Memory B cell (primary cell): ENCODE measurements at regions not wholly inside any gene's neighbourhood (a gene's known extent, or its start where the extent isn't known, plus 50 kb on each side); places are given as distances from the start of the nearest gene placed in this dataset.
"Not testable (repeated sequence)": the region's sequence is repeated elsewhere in the genome, so short reads cannot be mapped to it uniquely, and the experiment has no call there.

Source experiments
- ATAC-seq: fragments of 150-1000 bp; cut with Tn5 transposase; 2 replicates; pipeline ENCODE4 v1.10.0; 2021; ENCODE audit warnings: low read depth, mild to moderate bottlenecking, moderate library complexity
- DNase-seq, 2 donors: peaks; one replicate each; pipeline ENCODE4 v3.0.0; 2022; ENCODE audit warnings: low spot score in 2 of 2
- H3K27ac Mint-ChIP-seq: one replicate; pipeline ENCODE4 v1.8.0; 2022; ENCODE audit warnings: mild to moderate bottlenecking, moderate library complexity, mixed read lengths
- H3K27me3 Mint-ChIP-seq: one replicate; pipeline ENCODE4 v1.8.0; 2022; ENCODE audit warnings: mixed read lengths
- H3K36me3 Mint-ChIP-seq: one replicate; pipeline ENCODE4 v1.8.0; 2022; ENCODE audit warnings: mild to moderate bottlenecking, mixed read lengths
- H3K4me1 Mint-ChIP-seq: one replicate; pipeline ENCODE4 v1.8.0; 2022; ENCODE audit warnings: mixed read lengths
- H3K4me3 Mint-ChIP-seq: one replicate; pipeline ENCODE4 v1.8.0; 2022; ENCODE audit warnings: mild to moderate bottlenecking, moderate library complexity, mixed read lengths
- H3K9me3 Mint-ChIP-seq: one replicate; pipeline ENCODE4 v1.8.0; 2022; ENCODE audit warnings: mixed read lengths

- H3K36me3 Mint-ChIP-seq: no peaks in the 10 kb centered on the region
- no peak overlapping the region for H3K27ac Mint-ChIP-seq
- H3K27me3 Mint-ChIP-seq: peaks cover 11% of the 10 kb centered on the region
- DNase-seq (no peak), ATAC-seq (no peak)
- H3K4me1 Mint-ChIP-seq: no peaks in the 10 kb centered on the region
- H3K9me3 Mint-ChIP-seq: no peaks in the 10 kb centered on the region
- H3K4me3 Mint-ChIP-seq: no peak overlapping the region
Observed at GRCh38 chr4:112802780-112803179, 165.8 kb downstream of the LARP7 start.

- Mint-ChIP-seq H3K27ac (no peak overlapping the region), H3K4me1 (no peaks in the 10 kb centered on the region), H3K36me3 (no peaks in the 10 kb centered on the region), H3K27me3 (peaks cover 4% of the 10 kb centered on the region), H3K4me3 (no peak overlapping the region), H3K9me3 (no peaks in the 10 kb centered on the region)
- ATAC-seq (no peak), DNase-seq (no peak)
Observed at GRCh38 chr4:112807083-112807482, 170.1 kb downstream of the LARP7 start.

GRCh38 chr4:112808001-112808400 lies 171.1 kb downstream of the LARP7 start:
- Mint-ChIP-seq H3K27me3 (peaks cover 4% of the 10 kb centered on the region), H3K4me1 (no peaks in the 10 kb centered on the region), H3K36me3 (no peaks in the 10 kb centered on the region), H3K9me3 (no peaks in the 10 kb centered on the region), H3K27ac (no peak overlapping the region), H3K4me3 (no peak overlapping the region)
- ATAC-seq: no peak
- DNase-seq: no peak

GRCh38 chr4:112813790-112814189 lies 176.8 kb downstream of the LARP7 start:
- Mint-ChIP-seq H3K9me3 (no peaks in the 10 kb centered on the region), H3K36me3 (no peaks in the 10 kb centered on the region), H3K27ac (no peak overlapping the region), H3K4me1 (peaks cover 9% of the 10 kb centered on the region), H3K27me3 (no peaks in the 10 kb centered on the region), H3K4me3 (no peak overlapping the region)
- DNase-seq: no peak
- ATAC-seq: no peak

GRCh38 chr4:112817933-112818593 lies 181.1 kb downstream of the LARP7 start:
- peak; percentile 96 for ATAC-seq
- DNase-seq: peak; percentile 23 to 34
- Mint-ChIP-seq H3K4me1 (peaks cover 9% of the 10 kb centered on the region), H3K27ac (peak overlapping the region; percentile 90), H3K4me3 (peak overlapping the region; percentile 93), H3K9me3 (no peaks in the 10 kb centered on the region), H3K36me3 (no peaks in the 10 kb centered on the region), H3K27me3 (no peaks in the 10 kb centered on the region)

- Mint-ChIP-seq H3K9me3 (no peaks in the 10 kb centered on the region), H3K4me1 (peaks cover 9% of the 10 kb centered on the region), H3K4me3 (peak overlapping the region; percentile 93), H3K27ac (peak overlapping the region; percentile 90), H3K27me3 (no peaks in the 10 kb centered on the region), H3K36me3 (no peaks in the 10 kb centered on the region)
- DNase-seq (no peak), ATAC-seq (peak; percentile 21)
Observed at GRCh38 chr4:112818594-112818965, 181.6 kb downstream of the LARP7 start.

- Mint-ChIP-seq H3K36me3 (no peaks in the 10 kb centered on the region), H3K9me3 (no peaks in the 10 kb centered on the region), H3K4me3 (no peak overlapping the region), H3K27me3 (no peaks in the 10 kb centered on the region), H3K27ac (no peak overlapping the region), H3K4me1 (peaks cover 9% of the 10 kb centered on the region)
- no peak for ATAC-seq
- DNase-seq: no peak
Observed at GRCh38 chr4:112819729-112820128, 182.8 kb downstream of the LARP7 start.

- ATAC-seq: no peak
Observed at GRCh38 chr4:112823156-112823555, 186.2 kb downstream of the LARP7 start.

GRCh38 chr4:112823606-112824005 lies 186.7 kb downstream of the LARP7 start:
- Mint-ChIP-seq H3K27me3 (no peaks in the 10 kb centered on the region), H3K9me3 (no peaks in the 10 kb centered on the region), H3K4me3 (no peak overlapping the region), H3K36me3 (no peaks in the 10 kb centered on the region), H3K27ac (no peak overlapping the region), H3K4me1 (peaks cover under 1% of the 10 kb centered on the region)
- DNase-seq (no peak), ATAC-seq (no peak)

More at GRCh38 chr4:112823156-112823555, 186.2 kb downstream of the LARP7 start:
- H3K9me3 Mint-ChIP-seq: no peaks in the 10 kb centered on the region
- no peaks in the 10 kb centered on the region for H3K36me3 Mint-ChIP-seq
- H3K4me1 Mint-ChIP-seq: peaks cover 4% of the 10 kb centered on the region
- H3K27ac Mint-ChIP-seq: no peak overlapping the region
- no peak for DNase-seq
- H3K4me3 Mint-ChIP-seq: no peak overlapping the region
- no peaks in the 10 kb centered on the region for H3K27me3 Mint-ChIP-seq

GRCh38 chr4:112830753-112831386 lies 193.9 kb downstream of the LARP7 start:
- Mint-ChIP-seq H3K4me1 (no peaks in the 10 kb centered on the region), H3K27me3 (no peaks in the 10 kb centered on the region), H3K36me3 (no peaks in the 10 kb centered on the region), H3K9me3 (no peaks in the 10 kb centered on the region), H3K27ac (no peak overlapping the region), H3K4me3 (no peak overlapping the region)
- DNase-seq: no peak
- no peak for ATAC-seq

GRCh38 chr4:112832493-112832892 lies 195.6 kb downstream of the LARP7 start:
- peaks cover 4% of the 10 kb centered on the region for H3K36me3 Mint-ChIP-seq
- H3K4me3 Mint-ChIP-seq: no peak overlapping the region
- ATAC-seq (no peak), DNase-seq (no peak)
- H3K27me3 Mint-ChIP-seq: no peaks in the 10 kb centered on the region
- no peak overlapping the region for H3K27ac Mint-ChIP-seq
- H3K9me3 Mint-ChIP-seq: peaks cover 5% of the 10 kb centered on the region
- no peaks in the 10 kb centered on the region for H3K4me1 Mint-ChIP-seq

- H3K27ac Mint-ChIP-seq: no peak overlapping the region
- peaks cover 8% of the 10 kb centered on the region for H3K9me3 Mint-ChIP-seq
- DNase-seq: no peak
- H3K4me3 Mint-ChIP-seq: no peak overlapping the region
- H3K4me1 Mint-ChIP-seq: peaks cover 5% of the 10 kb centered on the region
- H3K36me3 Mint-ChIP-seq: peaks cover 7% of the 10 kb centered on the region
- H3K27me3 Mint-ChIP-seq: no peaks in the 10 kb centered on the region
- no peak for ATAC-seq
Observed at GRCh38 chr4:112836895-112837294, 200.0 kb downstream of the LARP7 start.

GRCh38 chr4:112838015-112838414 lies 201.1 kb downstream of the LARP7 start:
- not testable (repeated sequence) for H3K9me3 Mint-ChIP-seq, H3K27ac Mint-ChIP-seq, H3K4me3 Mint-ChIP-seq, H3K4me1 Mint-ChIP-seq, H3K36me3 Mint-ChIP-seq, H3K27me3 Mint-ChIP-seq, DNase-seq
- ATAC-seq: peak; percentile 38

- no peaks in the 10 kb centered on the region for H3K27me3 Mint-ChIP-seq
- peaks cover 8% of the 10 kb centered on the region for H3K9me3 Mint-ChIP-seq
- H3K36me3 Mint-ChIP-seq: peaks cover 7% of the 10 kb centered on the region
- H3K27ac Mint-ChIP-seq: no peak overlapping the region
- ATAC-seq (no peak), DNase-seq (no peak)
- H3K4me1 Mint-ChIP-seq: peaks cover 5% of the 10 kb centered on the region
- H3K4me3 Mint-ChIP-seq: no peak overlapping the region
Observed at GRCh38 chr4:112840061-112840460, 203.1 kb downstream of the LARP7 start.

GRCh38 chr4:112840619-112841018 lies 203.7 kb downstream of the LARP7 start:
- H3K36me3 Mint-ChIP-seq: peaks cover 7% of the 10 kb centered on the region
- peaks cover 8% of the 10 kb centered on the region for H3K9me3 Mint-ChIP-seq
- DNase-seq (no peak), ATAC-seq (no peak)
- peaks cover 8% of the 10 kb centered on the region for H3K4me1 Mint-ChIP-seq
- no peak overlapping the region for H3K27ac Mint-ChIP-seq
- H3K4me3 Mint-ChIP-seq: no peak overlapping the region
- H3K27me3 Mint-ChIP-seq: no peaks in the 10 kb centered on the region
